HS-5 (cell line): ENCODE measurements at regions not wholly inside any gene's neighbourhood (a gene's known extent, or its start where the extent isn't known, plus 50 kb on each side); places are given as distances from the start of the nearest gene placed in this dataset.
"Not testable (repeated sequence)": the region's sequence is repeated elsewhere in the genome, so short reads cannot be mapped to it uniquely, and the experiment has no call there.

ENCODE experiments used
- DNase-seq: peaks from one replicate; pipeline ENCODE4 v3.0.0-alpha.2; 2012; ENCODE audit warnings: low read depth

DNA sequence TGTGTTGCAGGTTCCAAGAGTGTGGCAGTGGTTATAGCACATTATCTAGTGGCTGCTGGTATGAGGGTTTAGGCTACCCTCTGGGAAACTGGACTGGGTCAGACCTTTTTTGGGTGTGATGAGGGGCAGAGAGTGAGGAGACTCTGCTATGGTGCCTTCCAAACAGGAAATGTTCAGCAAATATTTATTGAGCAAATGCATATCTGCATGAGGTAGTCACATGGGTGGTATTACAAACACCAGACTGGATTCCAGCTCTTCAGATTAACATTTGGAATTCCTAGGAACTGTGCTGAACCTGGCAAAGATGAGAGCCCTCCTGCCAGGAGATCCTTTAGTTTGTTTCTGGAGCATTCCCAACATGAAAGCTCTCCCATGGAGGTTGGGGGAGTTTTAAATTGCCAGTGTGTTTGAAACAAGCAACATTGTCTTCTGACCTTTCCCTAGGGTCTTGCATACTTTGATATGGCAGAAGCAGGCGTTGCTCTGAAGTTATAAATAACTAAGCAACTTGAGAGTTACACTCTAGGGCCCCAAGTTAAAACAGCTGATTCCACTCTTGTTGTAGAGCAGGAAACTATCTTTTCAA lies 341.2 kb upstream of the C2CD4B start:
- DNase-seq, result peak; percentile 60

DNA sequence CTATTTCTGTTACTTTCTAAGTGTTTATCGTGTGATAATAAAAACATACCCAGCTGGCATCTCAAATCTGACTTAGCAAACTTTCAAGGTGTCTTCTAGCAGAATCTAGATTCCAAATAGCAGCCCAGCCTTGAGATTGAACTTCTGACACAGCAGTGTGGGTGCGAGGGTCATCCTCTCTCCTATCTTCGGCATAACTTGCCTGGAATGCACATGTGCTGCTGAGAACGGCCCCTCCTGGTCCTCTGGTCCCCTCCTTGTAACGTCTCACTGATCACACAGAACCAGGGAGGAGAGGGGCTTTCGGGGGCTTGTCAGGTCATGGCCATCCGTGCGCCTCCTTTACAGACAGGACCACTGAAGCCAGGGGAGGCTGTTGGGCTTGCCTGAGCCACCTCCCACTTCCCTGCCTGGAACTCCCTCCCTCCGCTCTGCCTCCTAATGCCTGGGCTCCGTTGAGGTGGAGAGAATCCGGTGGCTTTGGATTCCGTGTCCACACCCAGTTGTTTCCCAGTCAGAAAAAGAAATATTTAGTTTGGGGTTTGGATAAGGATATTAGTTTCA lies 344.4 kb upstream of the C2CD4B start:
- no peak for DNase-seq

DNA sequence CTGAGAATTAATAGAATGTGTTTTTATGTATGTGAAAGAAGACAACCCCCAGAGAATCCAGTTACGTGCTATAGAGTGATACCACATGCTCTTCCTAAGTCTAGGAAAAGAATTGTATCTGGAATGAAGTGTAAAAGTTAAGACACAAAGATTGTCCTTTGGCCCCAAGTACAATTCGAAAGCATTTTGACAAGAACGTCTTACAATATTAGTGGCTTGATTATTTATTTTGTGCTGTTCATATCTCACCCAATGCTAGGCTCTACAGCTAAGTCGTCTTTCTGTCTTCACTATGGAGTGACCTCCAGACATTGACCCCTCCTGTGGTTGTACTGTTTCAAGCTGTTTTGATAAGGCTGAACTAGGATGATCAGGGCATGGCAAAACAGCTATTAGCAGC lies 345.7 kb upstream of the C2CD4B start:
- no peak for DNase-seq

DNA sequence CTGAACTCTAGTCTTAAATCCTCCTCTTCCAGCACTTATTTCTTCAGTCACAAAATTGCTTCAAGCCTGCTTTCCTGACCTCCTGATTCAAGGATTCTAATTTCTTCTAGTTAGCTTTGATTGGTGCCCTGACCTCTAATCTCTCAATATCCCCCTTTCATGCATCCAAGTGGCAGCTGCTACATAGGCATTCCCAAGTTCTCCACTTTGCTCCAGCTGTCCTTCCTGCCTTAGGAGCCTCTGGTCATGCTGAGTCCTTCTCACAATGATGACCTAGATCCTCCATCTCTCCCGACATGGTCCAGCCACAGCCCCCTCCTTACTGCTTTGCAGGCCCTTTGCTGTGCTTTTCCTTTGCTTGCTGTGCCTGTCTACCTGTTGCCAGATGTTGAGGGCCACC lies 347.8 kb upstream of the C2CD4B start:
- DNase-seq, result no peak

DNA sequence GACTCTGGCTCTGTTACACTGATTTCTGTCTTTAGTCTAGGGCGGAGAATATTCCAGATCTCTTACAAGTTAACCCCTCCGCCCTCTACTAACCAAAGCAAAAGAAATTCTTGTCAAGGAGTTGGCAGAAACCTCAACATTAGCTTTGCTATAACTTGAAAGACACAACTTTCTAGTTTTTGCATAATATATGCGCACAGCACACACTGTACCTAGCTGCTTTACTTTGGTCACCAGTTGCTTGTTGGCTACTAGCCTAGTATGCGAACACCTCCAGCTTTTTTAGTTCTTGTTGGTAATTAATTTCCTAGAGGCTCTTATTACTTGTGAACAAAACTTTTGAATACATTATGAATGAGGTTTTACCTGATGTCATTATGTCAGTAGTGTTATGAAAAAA lies 348.8 kb upstream of the C2CD4B start:
- no peak for DNase-seq

DNA sequence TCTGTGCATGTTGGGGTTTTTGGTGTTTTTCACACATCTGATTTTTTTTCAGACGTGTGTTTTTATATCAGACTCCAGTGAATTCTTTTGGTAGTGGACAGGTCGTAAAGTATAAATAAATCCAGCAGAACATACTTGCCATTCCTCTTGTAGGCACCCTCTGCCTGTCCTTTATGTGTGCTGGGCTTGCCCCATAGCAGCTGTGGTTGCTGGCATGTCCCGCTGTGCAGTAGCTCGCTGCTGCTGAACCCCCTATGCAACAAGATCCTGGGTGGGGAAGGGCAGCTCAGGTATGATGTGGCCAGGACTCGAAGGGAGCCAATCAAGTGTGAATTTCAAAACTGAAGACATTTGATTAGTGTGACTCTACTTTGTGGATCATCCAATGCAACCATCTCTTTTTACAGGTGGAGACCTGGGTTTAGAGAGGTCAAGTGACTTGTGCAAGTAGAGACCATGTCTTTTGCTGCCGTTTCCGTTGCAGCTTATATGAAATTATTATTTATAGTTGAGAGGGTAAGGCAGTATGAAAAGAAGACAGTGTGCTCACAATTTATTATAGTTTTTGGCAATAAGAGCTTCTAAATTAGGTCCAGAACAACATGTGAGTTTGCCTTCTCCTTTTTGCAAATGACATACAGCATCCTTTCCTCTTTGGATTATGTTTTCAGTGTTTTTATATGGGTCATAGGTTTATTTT lies 350.8 kb upstream of the C2CD4B start:
- DNase-seq, result no peak

DNA sequence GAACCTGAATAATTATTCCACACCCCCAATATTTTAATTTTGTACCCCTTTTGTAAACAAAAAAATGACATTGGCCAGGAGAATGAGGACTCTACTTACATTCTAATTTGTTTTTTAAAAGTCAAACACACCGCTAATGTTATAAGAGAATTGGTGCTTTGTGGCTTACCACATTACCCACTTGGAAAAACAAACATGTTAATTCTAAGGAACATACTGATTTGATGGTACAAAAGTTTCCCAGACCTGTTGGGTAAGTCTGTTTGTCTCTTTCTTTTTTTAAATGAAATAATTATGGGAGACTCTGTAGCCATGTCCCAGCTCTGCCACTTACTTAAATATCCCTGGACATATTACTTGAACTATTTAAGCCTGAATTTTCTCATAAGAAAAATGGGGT lies 352.5 kb upstream of the C2CD4B start:
- no peak for DNase-seq

DNA sequence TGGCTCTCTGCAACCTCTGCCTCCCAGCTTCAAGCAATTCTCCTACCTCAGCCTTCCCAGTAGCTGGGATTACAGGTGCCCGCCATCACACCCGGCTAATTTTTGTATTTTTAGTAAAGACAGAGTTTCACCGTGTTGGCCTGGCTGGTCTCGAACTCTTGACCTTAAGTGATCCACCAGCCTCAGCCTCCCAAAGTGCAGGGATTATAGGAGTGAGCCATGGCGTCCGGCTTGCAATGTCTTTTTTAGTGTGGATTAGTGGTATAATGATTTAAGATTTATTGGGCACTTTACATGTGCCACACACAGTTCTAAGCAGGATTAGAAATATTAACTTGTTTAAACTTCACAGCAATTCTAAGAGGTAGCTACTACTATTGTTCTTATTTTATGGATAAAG lies 353.6 kb upstream of the C2CD4B start:
- DNase-seq, result not testable (repeated sequence)

DNA sequence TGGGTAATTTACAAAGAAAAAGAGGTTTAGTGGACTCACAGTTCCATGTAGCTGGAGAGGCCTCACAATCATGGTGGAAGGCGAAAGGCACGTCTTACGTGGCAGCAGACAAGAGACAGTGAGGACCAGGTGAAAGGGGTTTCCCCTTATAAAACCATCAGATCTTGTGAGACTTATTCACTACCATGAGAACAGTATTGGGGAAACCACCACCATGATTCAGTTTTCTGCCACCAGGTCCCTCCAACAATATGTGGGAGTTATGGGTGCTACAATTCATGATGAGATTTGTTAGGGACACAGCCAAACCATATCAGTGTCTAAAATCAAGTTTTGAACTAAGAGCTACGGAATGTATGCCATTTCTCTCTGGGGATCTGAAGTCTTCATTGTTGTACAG lies 354.8 kb upstream of the C2CD4B start:
- no peak for DNase-seq

DNA sequence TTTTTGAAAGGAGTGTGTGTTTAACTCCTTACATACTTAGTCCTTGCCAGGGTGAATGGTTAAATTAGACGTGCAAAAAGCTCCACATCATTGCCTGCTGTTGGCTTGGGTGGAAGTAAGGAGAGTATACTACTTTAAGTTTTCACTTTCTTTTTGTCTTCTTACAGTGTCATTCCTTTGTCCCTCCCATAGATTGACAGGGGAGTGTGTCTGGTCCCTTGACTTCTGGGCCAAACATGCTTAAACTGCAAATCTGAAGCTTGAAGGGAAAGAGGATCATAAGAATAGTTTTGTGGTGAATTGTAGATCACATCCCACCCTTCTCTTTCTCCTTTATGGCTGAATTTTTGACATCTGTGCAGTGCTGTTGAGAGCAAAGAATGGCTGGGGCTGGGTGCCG lies 355.8 kb upstream of the C2CD4B start:
- no peak for DNase-seq

DNA sequence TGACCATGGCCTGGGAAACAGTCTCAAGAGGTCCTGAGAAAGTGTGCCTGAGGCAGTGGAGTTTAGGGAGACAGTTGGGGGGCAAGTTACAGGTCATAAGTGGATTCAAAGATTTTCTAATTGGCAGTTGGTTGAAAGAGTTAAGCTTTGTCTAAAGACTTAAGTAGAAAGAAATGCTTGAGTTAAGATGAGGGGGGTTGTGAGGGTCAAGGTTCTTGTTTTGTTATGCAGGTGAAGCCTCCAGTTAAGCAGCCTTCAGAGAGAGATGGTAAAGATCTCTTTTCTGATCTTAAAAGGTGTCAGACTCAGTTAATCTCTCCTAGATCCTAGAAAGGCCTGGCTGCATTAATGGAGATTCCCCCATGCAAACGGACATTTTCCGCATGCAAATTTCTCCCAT lies 356.3 kb upstream of the C2CD4B start:
- no peak for DNase-seq

DNA sequence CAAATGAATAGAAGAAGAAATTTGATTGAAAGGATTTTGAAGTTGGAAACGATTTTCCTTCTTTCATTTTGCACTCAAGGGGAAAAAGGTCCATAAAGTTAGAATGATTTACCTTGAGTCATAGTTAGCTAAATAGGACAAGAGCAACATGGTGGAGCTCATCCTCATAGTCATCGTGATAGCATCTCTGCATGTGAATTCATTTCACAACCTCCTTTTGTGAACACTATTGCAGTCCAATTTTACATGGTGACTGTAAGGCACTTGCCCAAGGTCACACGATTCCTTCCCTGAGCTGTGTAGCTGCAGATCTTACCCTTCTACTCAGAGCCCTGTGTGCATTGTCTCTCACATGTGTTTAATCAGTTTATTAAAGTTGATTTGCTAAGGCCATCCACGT lies 359.8 kb upstream of the C2CD4B start:
- peak; percentile 55 for DNase-seq

DNA sequence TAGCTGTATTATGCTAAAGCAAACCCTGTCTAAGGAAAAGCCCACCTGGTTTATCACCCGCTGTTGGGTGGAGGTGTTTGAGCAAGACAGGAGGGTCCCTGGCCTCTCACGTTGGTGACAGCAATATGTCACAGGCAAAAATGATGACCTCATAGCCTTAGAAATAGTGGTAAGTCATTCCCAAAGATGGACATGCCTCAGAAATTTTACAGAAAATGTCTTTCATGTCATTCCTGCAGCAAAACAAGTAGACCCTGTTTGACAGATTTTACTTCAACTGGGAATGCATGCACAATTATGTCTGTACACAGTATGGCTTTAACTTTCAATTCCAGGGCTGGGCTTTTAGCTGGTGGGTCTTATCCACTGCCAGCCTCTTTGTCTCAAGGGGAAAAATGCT lies 362.3 kb upstream of the C2CD4B start:
- DNase-seq, result no peak

DNA sequence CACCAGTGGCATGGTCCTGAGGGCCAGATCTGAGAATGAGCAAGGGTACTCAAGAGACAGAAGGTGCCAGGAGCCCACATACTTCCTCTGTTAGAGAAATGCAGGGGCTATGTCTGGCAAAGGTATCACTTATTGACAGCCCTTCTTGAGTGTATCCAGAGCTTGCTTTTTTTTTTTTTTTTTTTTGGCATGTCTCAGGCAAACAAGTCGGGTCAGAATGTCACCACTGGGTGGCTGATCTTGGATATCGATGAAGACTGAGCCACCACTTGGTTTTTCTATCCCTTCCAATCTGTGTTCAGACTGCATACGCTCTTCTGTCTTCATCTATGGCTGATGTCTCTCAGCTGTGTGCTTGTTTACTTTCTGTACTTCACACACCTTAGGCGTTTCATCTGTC lies 363.4 kb upstream of the C2CD4B start:
- no peak for DNase-seq

DNA sequence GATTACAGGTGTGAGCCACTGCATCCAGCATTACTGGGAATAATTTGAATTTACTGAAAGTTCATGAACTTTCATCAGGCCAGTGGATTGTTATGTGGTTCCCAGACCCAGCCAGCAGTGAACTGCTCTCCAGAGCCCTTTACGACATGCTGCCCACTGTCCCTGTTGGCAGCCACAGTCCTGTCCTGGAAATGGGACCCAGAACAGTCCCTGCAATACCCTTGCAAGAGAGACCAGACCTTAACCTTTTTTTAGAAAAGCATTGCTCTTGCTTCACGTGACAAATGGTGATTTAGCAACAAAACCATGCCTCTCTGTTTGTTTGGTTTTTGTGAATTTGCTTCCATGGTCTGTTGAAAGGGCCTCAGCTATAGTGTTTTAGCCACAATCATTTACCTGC lies 367.3 kb upstream of the C2CD4B start:
- DNase-seq, result no peak

DNA sequence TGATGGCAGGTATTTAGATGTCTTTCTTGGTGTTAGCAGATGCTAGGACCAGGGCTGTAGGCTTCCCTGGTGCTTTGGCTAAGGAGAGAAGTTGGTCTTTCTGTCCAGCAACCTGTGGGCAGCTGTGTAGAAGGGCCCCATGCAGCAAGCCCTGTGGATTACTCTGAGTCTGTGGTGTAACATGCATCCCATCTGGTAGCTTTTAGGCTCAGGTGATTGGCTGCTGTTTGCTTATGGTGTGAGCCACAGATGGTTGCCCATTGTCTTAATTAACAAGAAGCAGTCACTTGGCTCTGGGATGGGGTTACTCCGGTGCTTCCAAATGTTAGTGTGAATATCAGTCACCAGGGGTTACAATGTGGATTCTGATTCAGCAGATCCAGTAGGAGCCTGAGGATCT lies 368.6 kb upstream of the C2CD4B start:
- no peak for DNase-seq

DNA sequence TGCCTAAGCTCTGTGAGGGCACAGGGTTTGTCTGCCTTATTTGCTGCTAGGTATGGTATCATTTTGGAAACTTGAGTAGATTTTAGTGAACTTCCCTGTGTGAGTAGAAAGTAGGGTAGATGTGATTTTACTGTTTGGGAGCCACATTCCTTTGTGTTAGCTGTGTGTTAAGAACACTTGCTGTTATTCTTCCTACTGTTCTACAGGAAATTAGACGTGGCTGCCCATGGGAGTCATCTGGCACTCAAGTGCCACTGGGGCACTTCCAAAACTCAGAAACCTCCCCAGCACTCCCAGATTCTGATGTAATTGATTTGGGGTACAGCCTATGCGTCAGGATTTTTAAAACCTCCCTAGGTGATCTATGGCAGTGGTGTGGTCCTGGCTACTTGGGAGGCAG lies 369.9 kb upstream of the C2CD4B start:
- no peak for DNase-seq

DNA sequence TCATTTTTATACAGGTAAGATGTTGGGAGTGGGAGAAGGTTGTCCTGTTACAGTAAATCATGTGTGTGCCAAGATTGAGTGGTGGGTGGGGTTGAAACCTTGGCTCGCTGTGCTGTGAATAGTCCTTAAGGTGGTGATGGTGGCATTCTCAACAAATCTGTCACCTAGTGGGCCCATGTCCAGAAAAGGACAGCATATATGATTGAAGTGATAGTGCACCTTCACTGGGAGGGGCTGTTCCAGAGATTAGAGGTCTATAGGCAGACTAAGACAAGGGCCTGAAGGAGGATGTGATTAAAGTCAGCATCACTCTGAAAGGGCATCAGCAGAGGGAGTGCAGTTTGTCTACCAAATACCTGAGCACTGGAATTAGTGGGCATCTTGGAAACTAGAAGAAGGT lies 374.2 kb upstream of the C2CD4B start:
- no peak for DNase-seq

DNA sequence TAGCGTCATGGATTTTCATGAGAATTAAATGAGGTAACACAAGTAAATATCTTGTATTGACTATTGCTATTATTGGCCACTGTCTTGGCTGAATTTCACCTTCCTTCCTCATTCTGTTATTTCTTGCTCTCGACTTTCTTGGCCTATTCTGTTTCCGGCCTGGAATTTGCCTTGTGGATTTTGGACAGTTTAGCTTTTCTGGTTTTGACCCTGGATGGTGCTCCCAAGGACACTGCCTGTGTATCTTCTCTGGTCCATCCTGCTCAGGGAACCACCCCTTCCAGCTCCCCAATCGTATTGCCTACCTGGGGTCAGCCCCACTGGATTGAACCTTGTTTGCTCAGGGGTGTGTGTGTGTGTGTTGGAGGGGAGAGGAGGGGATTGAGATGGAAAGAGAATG lies 376.2 kb upstream of the C2CD4B start:
- DNase-seq, result no peak

DNA sequence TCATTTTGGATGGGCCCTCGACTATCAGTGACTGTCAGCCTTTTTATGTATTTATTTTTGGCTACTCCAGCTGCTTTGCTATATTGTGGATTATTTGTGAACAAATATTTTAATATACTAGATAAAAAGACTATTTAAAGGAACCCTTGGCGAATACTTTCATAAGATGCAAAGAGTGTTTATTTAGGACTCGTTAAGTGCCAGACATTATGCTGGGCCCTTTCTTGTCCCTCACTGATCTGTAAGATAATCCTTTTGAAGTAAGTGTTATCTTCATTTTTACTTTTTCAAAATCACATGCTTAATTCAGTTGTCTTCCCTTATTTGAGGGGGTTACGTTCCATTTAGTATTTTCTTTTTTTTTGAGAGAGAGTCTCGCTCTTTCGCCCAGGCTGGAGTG lies 376.8 kb upstream of the C2CD4B start:
- DNase-seq, result no peak

DNA sequence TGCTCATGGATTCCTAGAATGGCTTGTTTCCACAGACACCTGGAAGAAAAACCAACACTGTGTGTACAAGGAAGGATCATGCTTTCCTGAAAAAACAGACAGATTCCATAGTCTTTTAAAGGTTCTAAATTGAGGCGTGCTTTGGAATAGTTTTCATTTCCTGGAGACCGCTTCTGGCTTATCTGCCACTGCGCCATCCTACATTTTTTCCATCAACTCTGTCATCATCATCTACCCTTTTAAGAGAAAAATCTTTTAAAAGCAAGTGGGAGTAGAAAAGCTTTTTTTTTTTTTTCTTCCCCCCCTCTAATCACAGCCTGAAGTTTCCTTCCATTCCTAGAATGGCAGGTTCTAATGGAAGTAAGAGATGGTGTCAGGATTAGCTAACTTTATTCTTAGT lies 379.4 kb upstream of the C2CD4B start:
- DNase-seq, result no peak

DNA sequence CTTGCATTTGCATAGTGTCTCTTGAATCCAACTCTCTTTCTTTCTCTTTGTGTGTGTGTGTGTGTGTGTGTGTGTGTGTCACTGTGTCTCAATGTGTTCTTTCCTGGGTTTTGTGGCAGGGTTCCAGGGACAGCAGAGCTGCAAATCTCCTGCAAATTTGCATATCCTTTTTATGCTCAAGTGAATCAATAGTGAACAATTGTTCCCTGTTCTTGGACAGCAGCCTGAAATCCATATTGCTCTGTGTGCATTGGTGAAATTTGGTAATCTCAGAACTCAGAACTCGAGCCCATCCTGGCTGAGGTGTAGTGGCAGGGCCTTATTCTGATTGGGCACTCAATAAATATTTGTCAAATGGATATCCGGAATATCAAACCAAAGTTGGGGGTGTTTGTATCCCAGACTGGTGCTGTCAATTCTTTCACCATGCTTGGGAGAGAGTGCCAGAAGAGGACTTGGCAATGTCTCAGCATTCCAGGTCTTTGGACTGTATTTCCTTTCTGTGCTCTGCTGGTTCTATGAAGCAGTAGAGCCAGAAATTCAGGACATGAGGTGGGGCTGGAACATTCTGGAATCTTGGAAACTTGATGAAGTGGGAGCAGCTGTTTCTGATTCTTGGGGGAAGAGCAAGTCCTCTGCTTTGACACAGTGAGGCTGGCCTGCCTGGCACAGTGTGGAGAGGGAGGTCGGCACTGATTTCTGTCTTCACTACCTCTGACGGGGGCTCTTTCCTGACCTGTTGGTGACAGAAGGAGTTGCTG lies 380.6 kb upstream of the C2CD4B start:
- DNase-seq, result no peak

DNA sequence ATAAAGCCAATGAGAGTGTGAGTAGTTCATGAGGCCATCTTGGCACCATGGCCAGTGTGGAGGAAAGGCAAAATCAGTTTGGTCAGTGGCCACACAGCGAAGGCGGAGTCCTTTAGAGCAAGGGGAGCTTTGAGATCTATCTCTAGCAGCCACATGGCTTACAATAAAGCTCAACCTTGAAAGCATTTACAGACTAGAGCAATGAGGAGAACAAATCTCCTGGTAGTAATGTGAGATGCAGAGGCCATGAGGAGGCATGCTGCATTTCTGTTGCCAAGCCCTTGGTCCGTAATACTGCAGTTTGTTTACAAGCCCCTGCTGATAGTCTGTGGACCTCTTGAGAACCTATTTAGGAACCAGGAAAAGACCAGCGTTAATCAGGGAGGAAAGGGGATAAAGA lies 381.5 kb upstream of the C2CD4B start:
- no peak for DNase-seq
